ENCODE measurements at regions not wholly inside any gene's neighbourhood (a gene's known extent, or its start where the extent isn't known, plus 50 kb on each side); places are given as distances from the start of the nearest gene placed in this dataset.

- DNase-seq: peak in 1 of 14 donors; percentile 31
Measured at GRCh38 chrX:13101441-13102139, 57.2 kb upstream of the FAM9C start.

- no peak for DNase-seq
Measured at GRCh38 chrX:13099121-13099520, 54.7 kb upstream of the FAM9C start.

GRCh38 chrX:13096728-13097127 is 52.3 kb upstream of the FAM9C start:
- no peak for DNase-seq

- no peak for DNase-seq
Measured at GRCh38 chrX:13094828-13095341, 50.5 kb upstream of the FAM9C start.

GRCh38 chrX:13094374-13094773 is 50.0 kb upstream of the FAM9C start:
- no peak for DNase-seq

Measured in C1 segment of cervical spinal cord (tissue), 14 donors.